ENCODE measurements at regions not wholly inside any gene's neighbourhood (a gene's known extent, or its start where the extent isn't known, plus 50 kb on each side); places are given as distances from the start of the nearest gene placed in this dataset.

GRCh38 chr5:124088289-124089032 is 576.5 kb downstream of the CSNK1G3 start:
- no peak for DNase-seq

GRCh38 chr5:124087752-124088151 is 575.8 kb downstream of the CSNK1G3 start:
- no peak for DNase-seq

GRCh38 chr5:124080256-124080655 is 568.3 kb downstream of the CSNK1G3 start:
- no peak for DNase-seq

- no peak for DNase-seq
Measured at GRCh38 chr5:124079062-124079461, 567.1 kb downstream of the CSNK1G3 start.

- no peak for DNase-seq
Measured at GRCh38 chr5:124074500-124074899, 562.5 kb downstream of the CSNK1G3 start.

GRCh38 chr5:124072570-124072969 is 560.6 kb downstream of the CSNK1G3 start:
- no peak for DNase-seq

GRCh38 chr5:124071039-124071438 is 559.1 kb downstream of the CSNK1G3 start:
- peak; percentile 84 for DNase-seq

- DNase-seq, result no peak
Measured at GRCh38 chr5:124065508-124065907, 553.5 kb downstream of the CSNK1G3 start.

GRCh38 chr5:124064956-124065355 is 553.0 kb downstream of the CSNK1G3 start:
- DNase-seq, result peak; percentile 92

GRCh38 chr5:124061663-124062062 is 549.7 kb downstream of the CSNK1G3 start:
- peak; percentile 8 for DNase-seq

GRCh38 chr5:124061068-124061430 is 549.1 kb downstream of the CSNK1G3 start:
- DNase-seq, result no peak

- DNase-seq, result no peak
Measured at GRCh38 chr5:124060413-124061067, 548.6 kb downstream of the CSNK1G3 start.

GRCh38 chr5:124060011-124060410 is 548.0 kb downstream of the CSNK1G3 start:
- no peak for DNase-seq

GRCh38 chr5:124059200-124059599 is 547.2 kb downstream of the CSNK1G3 start:
- no peak for DNase-seq

- DNase-seq, result peak; percentile 6
Measured at GRCh38 chr5:124057724-124058231, 545.8 kb downstream of the CSNK1G3 start.

GRCh38 chr5:124056991-124057723 is 545.2 kb downstream of the CSNK1G3 start:
- peak; percentile 56 for DNase-seq

- DNase-seq, result no peak
Measured at GRCh38 chr5:124056326-124056990, 544.5 kb downstream of the CSNK1G3 start.

- DNase-seq, result no peak
Measured at GRCh38 chr5:124055751-124056150, 543.8 kb downstream of the CSNK1G3 start.

GRCh38 chr5:124054564-124054963 is 542.6 kb downstream of the CSNK1G3 start:
- no peak for DNase-seq

GRCh38 chr5:124053340-124053739 is 541.4 kb downstream of the CSNK1G3 start:
- no peak for DNase-seq

- no peak for DNase-seq
Measured at GRCh38 chr5:124052201-124052600, 540.2 kb downstream of the CSNK1G3 start.

GRCh38 chr5:124050120-124050770 is 538.3 kb downstream of the CSNK1G3 start:
- DNase-seq, result no peak

All from dermis blood vessel endothelial cell (primary cell).